HG02623 (cell line): ENCODE measurements at regions not wholly inside any gene's neighbourhood (a gene's known extent, or its start where the extent isn't known, plus 50 kb on each side); places are given as distances from the start of the nearest gene placed in this dataset.
"Not testable (repeated sequence)": the region's sequence is repeated elsewhere in the genome, so short reads cannot be mapped to it uniquely, and the experiment has no call there.

ENCODE experiments used
- ATAC-seq: cut with Tn5 transposase; IDR thresholded peaks from one replicate; pipeline ENCODE4 v1.9.1; 2021; ENCODE audit warnings: moderate library complexity; ENCODE audit not compliant: unreplicated experiment

DNA sequence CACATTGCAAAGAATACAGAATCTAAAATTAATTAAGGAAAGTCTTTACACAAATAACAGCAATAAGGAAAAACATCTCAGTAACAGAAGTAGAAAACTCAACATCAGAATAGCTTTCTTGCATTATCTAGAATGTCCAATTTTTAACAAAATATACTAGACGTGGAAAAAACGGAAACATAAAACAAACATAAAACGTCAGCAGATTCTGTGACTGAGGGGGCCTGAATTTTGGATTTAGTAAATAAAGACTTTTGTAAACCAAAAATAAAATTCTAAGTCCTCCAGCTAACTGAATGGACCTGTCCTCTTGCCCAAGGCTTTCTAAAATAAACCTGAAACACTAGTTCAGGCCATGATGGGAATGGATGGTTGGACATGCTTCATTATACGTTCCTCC is 773.5 kb upstream of the LRRTM1 start:
- no peak for ATAC-seq

DNA sequence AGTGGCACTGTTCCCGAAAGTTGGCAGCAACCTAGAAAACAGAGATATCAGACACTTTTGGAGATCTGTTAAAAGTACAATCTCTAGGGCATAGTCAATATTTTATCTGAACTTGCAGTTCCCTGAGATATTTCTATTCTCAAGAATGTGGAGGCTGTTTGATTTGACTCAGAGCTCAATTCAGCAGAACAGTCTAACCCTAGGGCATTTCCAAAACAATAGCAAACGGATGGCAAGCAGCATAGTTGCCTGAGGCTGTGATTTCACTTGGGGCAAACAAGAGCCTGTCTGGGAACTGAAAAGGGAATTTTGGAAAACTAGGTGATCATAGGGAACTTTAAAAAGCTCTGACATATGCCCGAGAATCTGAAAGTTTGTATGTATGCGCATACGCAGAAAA is 772.8 kb upstream of the LRRTM1 start:
- ATAC-seq: no peak

- ATAC-seq: no peak
Observed at GRCh38 chr2:81073412-81073811, 768.9 kb upstream of the LRRTM1 start.

DNA sequence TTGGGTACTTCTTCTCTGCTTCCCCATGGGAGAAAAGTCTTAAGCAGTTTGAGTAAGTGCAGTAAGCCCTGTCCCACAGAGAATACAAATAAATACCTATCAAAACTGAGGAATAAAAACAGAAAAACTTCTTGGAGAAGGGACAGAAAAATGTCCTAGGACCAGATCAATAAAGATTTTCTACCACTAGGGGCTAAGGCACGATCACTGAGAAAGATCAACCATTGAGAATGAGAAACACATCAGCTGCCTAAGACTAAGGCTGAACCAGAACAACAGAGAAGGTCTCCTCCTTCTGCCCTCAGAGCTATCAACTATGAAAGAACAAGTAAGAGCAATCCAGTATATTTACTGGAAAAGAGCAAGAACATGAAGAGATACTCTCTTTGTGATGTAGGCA is 763.6 kb upstream of the LRRTM1 start:
- no peak for ATAC-seq

DNA sequence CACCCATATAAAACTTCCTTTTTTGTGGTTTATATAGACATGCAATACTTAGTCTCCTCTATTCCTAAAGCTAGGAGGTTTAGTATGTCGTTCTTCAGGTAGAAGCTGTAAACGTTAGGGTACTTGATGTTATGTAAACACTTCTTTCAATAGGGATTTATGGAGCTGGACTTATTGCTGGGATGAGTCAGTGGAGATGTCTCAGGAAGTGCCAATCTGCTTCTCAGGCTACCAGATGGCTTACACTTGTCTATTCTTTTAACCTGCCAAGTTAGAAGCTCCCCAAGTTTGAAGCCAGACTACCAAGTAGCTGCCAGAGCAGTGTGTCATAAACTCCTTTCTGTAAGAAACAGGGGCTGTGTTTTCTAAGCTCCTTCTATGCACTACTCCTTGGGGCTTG is 756.5 kb upstream of the LRRTM1 start:
- no peak for ATAC-seq

DNA sequence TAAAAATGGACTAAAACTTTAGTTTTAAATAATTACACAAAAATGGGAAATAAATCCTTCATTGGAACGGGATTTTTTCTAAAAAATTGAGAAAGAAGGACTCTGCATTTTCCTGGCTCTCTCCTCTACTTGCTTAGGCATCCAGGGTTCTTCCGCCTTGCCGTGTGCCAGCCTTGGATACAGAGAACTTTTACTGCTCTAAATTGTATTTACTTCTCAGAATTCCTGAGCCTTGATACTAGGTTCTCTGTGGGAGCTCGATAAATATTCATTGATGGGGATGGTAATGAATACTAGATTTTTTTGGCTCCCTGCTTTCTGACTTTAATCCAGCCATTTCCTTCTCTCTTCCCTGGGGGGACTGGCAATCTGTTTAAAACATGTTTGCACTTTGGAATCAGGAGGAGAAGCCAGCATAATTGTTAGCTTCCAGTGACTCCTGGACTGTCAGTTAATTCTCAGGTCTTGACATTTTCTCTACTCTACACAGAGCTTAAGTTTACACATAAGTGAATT is 746.1 kb upstream of the LRRTM1 start:
- no peak for ATAC-seq

- ATAC-seq: no peak
Observed at GRCh38 chr2:81043681-81044080, 739.1 kb upstream of the LRRTM1 start.

- no peak for ATAC-seq
Observed at GRCh38 chr2:81007104-81007503, 702.6 kb upstream of the LRRTM1 start.

DNA sequence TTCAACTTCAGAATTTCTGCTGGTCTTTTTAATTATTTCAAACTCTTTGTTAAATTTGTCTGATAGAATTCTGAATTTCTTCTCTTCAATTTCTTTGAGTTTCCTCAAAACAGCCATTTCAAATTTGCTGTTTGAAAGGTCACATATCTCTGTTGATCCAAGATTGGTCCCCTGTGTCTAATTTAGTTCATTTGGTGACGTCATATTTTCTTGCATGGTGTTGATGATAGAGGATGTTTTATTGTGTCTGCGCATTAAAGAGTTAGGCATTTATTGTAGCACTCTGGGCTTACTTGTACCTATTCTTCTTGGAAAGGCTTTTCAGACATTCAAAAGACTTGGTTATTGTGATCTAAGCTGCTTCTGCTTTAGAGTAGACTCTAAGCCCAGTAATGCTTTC is 698.4 kb upstream of the LRRTM1 start:
- ATAC-seq: no peak

DNA sequence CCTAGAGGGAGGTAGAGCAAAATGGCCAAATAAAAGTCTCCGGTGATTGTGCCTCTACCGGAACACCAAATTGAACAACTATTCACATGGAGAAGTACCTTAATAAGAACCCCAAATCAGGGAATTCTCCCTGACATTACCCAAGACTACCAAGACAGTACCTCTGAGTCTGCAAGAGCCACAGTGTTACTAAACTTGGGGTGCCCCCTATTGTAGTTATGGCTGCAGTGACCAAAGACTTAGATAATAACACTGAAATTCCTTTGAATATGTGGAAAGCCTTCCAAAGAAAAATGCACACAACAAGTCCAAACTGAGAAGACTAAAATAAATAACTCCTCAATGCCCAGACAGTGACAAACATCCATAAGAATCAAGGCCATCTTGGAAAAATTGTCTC is 682.9 kb upstream of the LRRTM1 start:
- ATAC-seq: no peak

- no peak for ATAC-seq
Observed at GRCh38 chr2:80969900-80970299, 665.3 kb upstream of the LRRTM1 start.

- ATAC-seq: no peak
Observed at GRCh38 chr2:80968450-80968849, 663.9 kb upstream of the LRRTM1 start.

DNA sequence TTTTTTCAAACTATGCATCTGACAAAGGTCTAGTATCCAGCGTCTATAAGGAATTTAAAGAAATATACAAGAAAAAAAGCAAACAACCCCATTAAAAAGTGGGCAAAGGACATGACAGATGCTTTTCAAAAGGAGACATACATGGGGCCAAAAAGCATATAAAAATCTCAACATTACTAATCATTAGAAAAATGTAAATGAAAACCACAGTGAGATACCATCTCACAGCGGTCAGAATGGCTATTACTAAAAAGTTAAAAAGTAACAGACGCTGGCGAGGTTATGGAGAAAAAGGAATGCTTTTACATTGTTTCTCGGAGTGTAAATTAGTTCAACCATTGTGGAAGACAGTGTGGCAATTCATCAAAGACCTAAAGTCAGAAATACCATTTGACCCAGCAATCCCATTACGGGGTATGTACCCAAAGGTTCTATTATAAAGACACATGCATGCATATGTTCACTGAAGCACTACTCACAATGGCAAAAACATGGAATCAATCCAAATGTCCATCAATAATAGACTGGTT is 643.1 kb upstream of the LRRTM1 start:
- ATAC-seq: no peak

DNA sequence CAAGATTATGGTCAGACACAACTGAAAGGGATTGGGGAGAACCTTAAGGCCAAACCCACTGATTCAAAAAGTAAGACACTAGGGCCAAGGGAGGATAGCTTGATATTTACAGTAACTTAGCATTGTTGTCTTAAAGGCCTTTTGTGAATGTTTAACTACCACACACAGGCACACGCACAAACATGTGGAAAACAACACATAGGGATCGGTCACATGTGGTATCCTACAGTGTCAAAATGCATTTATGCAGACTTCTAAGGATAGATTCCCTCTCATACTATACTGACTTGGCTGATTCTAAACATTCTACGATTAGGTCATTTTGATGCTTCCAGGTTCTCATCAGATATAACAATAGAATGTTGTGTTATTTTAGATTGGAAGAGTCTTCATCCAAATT is 638.9 kb upstream of the LRRTM1 start:
- ATAC-seq: no peak

- no peak for ATAC-seq
Observed at GRCh38 chr2:80942766-80943165, 638.2 kb upstream of the LRRTM1 start.

- no peak for ATAC-seq
Observed at GRCh38 chr2:80938463-80938862, 633.9 kb upstream of the LRRTM1 start.

- not testable (repeated sequence) for ATAC-seq
Observed at GRCh38 chr2:80931820-80932219, 627.3 kb upstream of the LRRTM1 start.

DNA sequence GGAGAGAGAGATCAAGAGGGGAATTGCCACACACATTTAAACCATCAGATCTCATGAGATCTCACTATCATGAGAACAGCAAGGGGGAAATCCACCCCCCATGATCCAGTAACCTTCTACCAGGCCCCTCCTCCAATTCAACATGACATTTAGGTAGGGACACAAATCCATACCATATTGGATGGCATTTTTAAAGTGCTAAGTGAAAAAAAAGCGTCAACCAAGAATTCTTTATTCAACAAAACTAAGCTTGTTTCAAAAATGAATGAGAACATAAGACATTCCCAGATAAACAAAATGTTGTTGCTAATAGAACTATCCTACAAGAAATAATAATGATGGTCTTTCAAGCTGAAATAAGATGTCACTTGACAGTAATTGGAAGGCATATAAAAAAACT is 626.2 kb upstream of the LRRTM1 start:
- ATAC-seq: no peak

DNA sequence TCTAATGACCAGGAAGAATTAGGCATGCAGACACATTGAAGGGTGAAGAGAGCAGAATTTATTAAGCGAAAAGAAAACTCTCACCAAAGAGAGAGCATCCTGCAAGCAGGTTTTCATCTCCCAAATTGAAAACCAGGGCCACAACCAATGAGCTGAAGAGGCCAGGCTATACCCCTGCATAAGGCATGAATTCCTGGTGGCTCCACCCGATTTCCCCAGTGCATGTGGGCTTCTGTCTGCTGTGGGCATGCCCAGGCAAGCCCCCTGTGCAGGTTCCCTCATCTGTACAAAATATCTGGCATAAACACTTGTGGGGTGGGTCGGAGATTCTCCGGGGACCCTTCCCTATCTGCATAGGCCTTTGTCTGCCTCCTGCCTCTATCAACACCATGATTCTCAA is 621.6 kb upstream of the LRRTM1 start:
- ATAC-seq: no peak

GRCh38 chr2:80896576-80896975 is 592.0 kb upstream of the LRRTM1 start:
- ATAC-seq: no peak

DNA sequence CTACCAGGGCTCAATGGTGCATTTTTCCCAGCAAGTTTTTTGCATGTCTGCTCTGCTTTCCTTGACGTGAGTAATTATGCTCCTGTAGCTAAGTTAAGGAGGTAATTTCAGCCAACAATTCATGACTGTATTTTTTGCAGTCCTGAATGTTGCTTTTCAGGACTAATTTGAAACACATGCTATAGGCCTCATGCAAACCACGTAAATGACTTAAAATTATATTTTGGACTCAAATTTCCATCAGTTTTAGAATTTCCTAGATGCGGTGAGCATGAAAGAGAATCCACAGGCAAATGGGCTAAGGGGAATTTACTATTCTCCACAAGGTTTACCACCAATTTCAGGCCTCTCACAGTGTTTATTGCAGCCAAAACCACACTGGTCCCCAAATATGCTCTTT is 589.9 kb upstream of the LRRTM1 start:
- ATAC-seq: no peak

DNA sequence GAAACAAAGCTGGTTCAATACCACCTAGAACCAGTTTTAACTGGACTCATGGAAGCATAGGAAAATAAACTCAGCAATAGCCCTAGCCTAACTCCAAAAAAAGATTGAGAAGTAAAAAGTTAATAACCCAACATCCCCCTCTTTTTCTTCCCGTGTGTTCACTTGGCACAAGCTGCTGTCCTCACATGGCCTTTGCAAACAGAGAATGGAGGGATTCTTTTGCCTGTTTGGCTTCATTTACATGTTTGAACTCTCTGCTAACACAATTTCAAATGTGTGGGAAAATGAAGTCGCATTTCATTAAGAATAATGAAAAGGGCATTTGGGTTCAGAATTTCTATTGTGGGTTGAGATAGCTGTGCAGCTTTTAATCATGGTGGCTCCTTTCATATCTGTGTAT is 589.2 kb upstream of the LRRTM1 start:
- no peak for ATAC-seq

GRCh38 chr2:80889009-80889408 is 584.5 kb upstream of the LRRTM1 start:
- no peak for ATAC-seq
